ENCODE measurements at regions not wholly inside any gene's neighbourhood (a gene's known extent, or its start where the extent isn't known, plus 50 kb on each side); places are given as distances from the start of the nearest gene placed in this dataset.

- DNase-seq: no peak
Observed at GRCh38 chr5:60379907-60380306, 320.1 kb downstream of the DEPDC1B start.

GRCh38 chr5:60377826-60378225 is 322.1 kb downstream of the DEPDC1B start:
- no peak for DNase-seq

- no peak for DNase-seq
Observed at GRCh38 chr5:60376860-60377259, 323.1 kb downstream of the DEPDC1B start.

GRCh38 chr5:60374409-60374808 is 325.6 kb downstream of the DEPDC1B start:
- DNase-seq: no peak

GRCh38 chr5:60372786-60373185 is 327.2 kb downstream of the DEPDC1B start:
- DNase-seq: no peak

GRCh38 chr5:60371065-60371464 is 328.9 kb downstream of the DEPDC1B start:
- DNase-seq: no peak

- no peak for DNase-seq
Observed at GRCh38 chr5:60370508-60370907, 329.5 kb downstream of the DEPDC1B start.

- DNase-seq: no peak
Observed at GRCh38 chr5:60369391-60369790, 330.6 kb downstream of the DEPDC1B start.

GRCh38 chr5:60368100-60368499 is 331.9 kb downstream of the DEPDC1B start:
- no peak for DNase-seq

GRCh38 chr5:60366489-60366888 is 333.5 kb downstream of the DEPDC1B start:
- DNase-seq: no peak

- DNase-seq: no peak
Observed at GRCh38 chr5:60365001-60365400, 335.0 kb downstream of the DEPDC1B start.

GRCh38 chr5:60362158-60362557 is 337.8 kb downstream of the DEPDC1B start:
- no peak for DNase-seq

- DNase-seq: no peak
Observed at GRCh38 chr5:60360355-60360754, 339.6 kb downstream of the DEPDC1B start.

- DNase-seq: no peak
Observed at GRCh38 chr5:60357302-60357701, 342.7 kb downstream of the DEPDC1B start.

GRCh38 chr5:60356745-60357144 is 343.2 kb downstream of the DEPDC1B start:
- DNase-seq: no peak

- no peak for DNase-seq
Observed at GRCh38 chr5:60355181-60355580, 344.8 kb downstream of the DEPDC1B start.

GRCh38 chr5:60354311-60354710 is 345.7 kb downstream of the DEPDC1B start:
- no peak for DNase-seq

- no peak for DNase-seq
Observed at GRCh38 chr5:60352992-60353599, 346.9 kb downstream of the DEPDC1B start.

GRCh38 chr5:60350794-60351193 is 349.2 kb downstream of the DEPDC1B start:
- no peak for DNase-seq

- DNase-seq: no peak
Observed at GRCh38 chr5:60349891-60350415, 350.0 kb downstream of the DEPDC1B start.

GRCh38 chr5:60346393-60346792 is 353.6 kb downstream of the DEPDC1B start:
- no peak for DNase-seq

- no peak for DNase-seq
Observed at GRCh38 chr5:60343102-60343501, 356.9 kb downstream of the DEPDC1B start.

GRCh38 chr5:60340965-60341471 is 358.9 kb downstream of the DEPDC1B start:
- DNase-seq: peak in 2 of 56 donors; percentile 1 to 10

- DNase-seq: no peak
Observed at GRCh38 chr5:60340326-60340725, 359.6 kb downstream of the DEPDC1B start.

Data from amygdala (tissue), 56 donors.